GM23338 (cell line): ENCODE measurements at regions not wholly inside any gene's neighbourhood (a gene's known extent, or its start where the extent isn't known, plus 50 kb on each side); places are given as distances from the start of the nearest gene placed in this dataset.

ENCODE experiments used
- ATAC-seq: fragments of 200-7000 bp; cut with Tn5 transposase; 3 replicates; pipeline ENCODE4 v1.9.1; 2020
- DNase-seq: peaks from one replicate; pipeline ENCODE4 v3.0.0-alpha.2; 2015; ENCODE audit warnings: low spot score
- H2AFZ ChIP-seq: fragments of 200-600 bp; sonication (generic); 2 replicates; pipeline ENCODE4 v1.8.0; 2016; ENCODE audit warnings: antibody characterized with exemption, mild to moderate bottlenecking, moderate library complexity
- H3F3A ChIP-seq: fragments of 200-600 bp; sonication (generic); replicated peaks from 2 replicates; pipeline ENCODE4 v1.8.0; 2017; ENCODE audit warnings: antibody characterized with exemption, mixed run types, low read depth
- H3K27ac ChIP-seq: fragments of 200-600 bp; sonication (generic); 2 replicates; pipeline ENCODE4 v1.6.1; 2016; ENCODE audit warnings: low read depth
- H3K27me3 ChIP-seq: fragments of 200-600 bp; sonication (generic); 2 replicates; pipeline ENCODE4 v1.8.0; 2016; ENCODE audit warnings: mild to moderate bottlenecking, mixed run types, moderate library complexity; ENCODE audit not compliant: insufficient read depth
- H3K36me3 ChIP-seq: fragments of 200-600 bp; sonication (generic); 2 replicates; pipeline ENCODE4 v1.8.0; 2016; ENCODE audit warnings: mild to moderate bottlenecking; ENCODE audit not compliant: insufficient read depth
- H3K4me1 ChIP-seq: fragments of 200-600 bp; sonication (generic); 2 replicates; pipeline ENCODE4 v1.8.0; 2016; ENCODE audit warnings: mild to moderate bottlenecking, moderate library complexity; ENCODE audit not compliant: insufficient read depth
- H3K4me2 ChIP-seq: fragments of 200-600 bp; sonication (generic); 2 replicates; pipeline ENCODE4 v1.7.1; 2017; ENCODE audit warnings: mixed run types
- H3K4me3 ChIP-seq: fragments of 200-600 bp; sonication (generic); 2 replicates; pipeline ENCODE4 v1.6.1; 2016; ENCODE audit warnings: mixed run types
- H3K79me2 ChIP-seq: fragments of 200-600 bp; sonication (generic); replicated peaks from 2 replicates; pipeline ENCODE4 v1.8.0; 2017; ENCODE audit warnings: mild to moderate bottlenecking; ENCODE audit not compliant: insufficient read depth
- H3K9me2 ChIP-seq: fragments of 200-600 bp; sonication (generic); 2 replicates; pipeline ENCODE4 v1.8.0; 2017; ENCODE audit not compliant: insufficient read depth
- H4K20me1 ChIP-seq: fragments of 200-600 bp; sonication (generic); replicated peaks from 2 replicates; pipeline ENCODE4 v1.8.0; 2017; ENCODE audit warnings: mild to moderate bottlenecking; ENCODE audit not compliant: insufficient read depth
- H3K27ac Mint-ChIP-seq: 2 replicates; pipeline ENCODE4 v1.8.0; 2020; ENCODE audit warnings: inconsistent platforms, mild to moderate bottlenecking, moderate library complexity, mixed read lengths
- H3K27me3 Mint-ChIP-seq: 3 replicates; pipeline ENCODE4 v1.8.0; 2022; ENCODE audit warnings: low read depth, mild to moderate bottlenecking, moderate library complexity, mixed read lengths, inconsistent platforms; ENCODE audit not compliant: insufficient read depth, poor library complexity
- H3K36me3 Mint-ChIP-seq: 3 replicates; pipeline ENCODE4 v1.8.0; 2021; ENCODE audit warnings: low read depth, mild to moderate bottlenecking, inconsistent platforms, moderate library complexity, mixed read lengths
- H3K4me1 Mint-ChIP-seq: 3 replicates; pipeline ENCODE4 v1.8.0; 2020; ENCODE audit warnings: mild to moderate bottlenecking, inconsistent platforms, mixed read lengths
- H3K4me3 Mint-ChIP-seq: 3 replicates; pipeline ENCODE4 v1.8.0; 2021; ENCODE audit warnings: moderate library complexity, mild to moderate bottlenecking, inconsistent platforms, mixed read lengths
- H3K9me3 Mint-ChIP-seq: 3 replicates; pipeline ENCODE4 v1.8.0; 2020; ENCODE audit warnings: moderate library complexity, mild to moderate bottlenecking, inconsistent platforms, mixed read lengths
- CREB1 ChIP-seq: fragments of 250-450 bp; sonication (Bioruptor Pico); IDR thresholded peaks from 2 replicates; pipeline ENCODE4 v1.5.0; 2020; ENCODE audit warnings: low read depth, mild to moderate bottlenecking, moderate library complexity
- EZH2 ChIP-seq: fragments of 200-600 bp; sonication (generic); IDR thresholded peaks from one replicate; pipeline ENCODE4 v1.8.0; 2017; ENCODE audit warnings: antibody characterized with exemption, mild to moderate bottlenecking, low read depth; ENCODE audit not compliant: unreplicated experiment
- EZH2phosphoT487 ChIP-seq: fragments of 200-600 bp; sonication (generic); IDR thresholded peaks from one replicate; pipeline ENCODE4 v1.8.1; 2018; ENCODE audit warnings: antibody characterized with exemption; ENCODE audit not compliant: unreplicated experiment
- JUNB ChIP-seq: IDR thresholded peaks from one replicate; pipeline ENCODE4 v1.6.1; 2016; ENCODE audit warnings: antibody characterized with exemption; ENCODE audit not compliant: unreplicated experiment
- NANOG ChIP-seq: IDR thresholded peaks from 2 replicates; pipeline ENCODE4 v1.6.1; 2016; ENCODE audit warnings: antibody characterized with exemption, borderline replicate concordance
- POLR2AphosphoS5 ChIP-seq: IDR thresholded peaks from 2 replicates; pipeline ENCODE4 v1.6.1; 2016; ENCODE audit warnings: antibody characterized with exemption, low read depth
- STAT1 ChIP-seq: IDR thresholded peaks from one replicate; pipeline ENCODE4 v1.6.1; 2016; ENCODE audit warnings: antibody characterized with exemption; ENCODE audit not compliant: unreplicated experiment
- ZNF114 ChIP-seq: fragments of 250-450 bp; sonication (Bioruptor Pico); IDR thresholded peaks from 2 replicates; pipeline ENCODE4 v1.5.0; 2020; ENCODE audit warnings: mild to moderate bottlenecking, moderate library complexity
- ZNF331 ChIP-seq: fragments of 250-450 bp; sonication (Bioruptor Pico); IDR thresholded peaks from 2 replicates; pipeline ENCODE4 v1.5.0; 2020; ENCODE audit warnings: low read depth, mild to moderate bottlenecking, moderate library complexity
- TF ChIP-seq, protein P1 (sequence below): IDR thresholded peaks from one replicate; pipeline ENCODE4 v1.6.1; 2018; ENCODE audit warnings: antibody characterized with exemption; ENCODE audit not compliant: unreplicated experiment
- TF ChIP-seq, protein P2 (sequence below), 2 experiments: fragments of 200-600 bp in 1 of 2; sonication (generic) in 1 of 2; conservative IDR thresholded peaks; 2 replicates each; pipeline versions ENCODE4 v1.5.1 to v1.6.1; 2016 to 2017; ENCODE audit warnings: antibody characterized with exemption in 2 of 2, low read depth in 2 of 2, mild to moderate bottlenecking in 2 of 2, moderate library complexity in 1 of 2

DNA sequence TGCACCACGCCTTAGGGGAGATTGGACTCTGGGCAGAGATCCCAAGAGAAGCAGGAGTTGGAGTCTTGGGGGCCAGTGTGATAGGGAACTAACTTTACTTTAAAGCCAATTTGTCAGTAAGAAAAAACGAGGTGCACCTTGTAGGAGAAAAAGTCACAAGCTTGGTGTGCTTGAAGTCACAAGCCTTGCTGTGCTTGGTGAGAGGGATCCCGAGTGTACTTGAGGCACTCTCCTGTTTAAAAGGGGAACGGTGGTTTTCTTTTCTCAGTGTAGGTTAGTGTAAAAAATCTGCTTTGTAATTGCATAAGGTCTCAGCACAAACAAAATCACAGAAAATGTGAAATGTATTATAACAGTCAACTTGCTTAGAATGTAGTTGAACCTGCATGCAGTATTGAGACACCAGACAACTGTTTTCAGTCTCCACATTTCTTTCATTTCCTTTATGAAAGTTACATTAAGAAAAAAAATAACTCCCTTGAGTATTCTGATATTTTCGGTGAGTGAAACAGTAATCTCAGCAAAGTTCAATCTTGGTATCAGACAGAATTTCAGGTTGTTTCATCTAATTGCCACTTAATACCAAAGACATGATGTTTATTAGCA lies 111.1 kb upstream of the DUSP22 start:
- no peaks in the 10 kb centered on the region for H3K4me1 ChIP-seq
- no peaks in the 10 kb centered on the region for H3F3A ChIP-seq
- no peaks in the 10 kb centered on the region for H3K27me3 ChIP-seq
- H3K36me3 Mint-ChIP-seq: peaks cover 16% of the 10 kb centered on the region
- H4K20me1 ChIP-seq: no peaks in the 10 kb centered on the region
- H3K4me3 ChIP-seq: no peak overlapping the region
- H3K4me3 Mint-ChIP-seq: no peak overlapping the region
- H3K36me3 ChIP-seq: no peaks in the 10 kb centered on the region
- no peak overlapping the region for H3K27ac ChIP-seq
- H3K4me1 Mint-ChIP-seq: no peaks in the 10 kb centered on the region
- H3K27ac Mint-ChIP-seq: no peak overlapping the region
- peaks cover 6% of the 10 kb centered on the region for H3K27me3 Mint-ChIP-seq
- H3K4me2 ChIP-seq: no peak overlapping the region
- DNase-seq (no peak), ATAC-seq (no peak)
- 0 out of 2 replicates have a peak overlapping the region, but pooled peaks have one; percentile 23 for H2AFZ ChIP-seq
- H3K79me2 ChIP-seq: no peaks in the 10 kb centered on the region
- TF ChIP-seq, protein P1, sequence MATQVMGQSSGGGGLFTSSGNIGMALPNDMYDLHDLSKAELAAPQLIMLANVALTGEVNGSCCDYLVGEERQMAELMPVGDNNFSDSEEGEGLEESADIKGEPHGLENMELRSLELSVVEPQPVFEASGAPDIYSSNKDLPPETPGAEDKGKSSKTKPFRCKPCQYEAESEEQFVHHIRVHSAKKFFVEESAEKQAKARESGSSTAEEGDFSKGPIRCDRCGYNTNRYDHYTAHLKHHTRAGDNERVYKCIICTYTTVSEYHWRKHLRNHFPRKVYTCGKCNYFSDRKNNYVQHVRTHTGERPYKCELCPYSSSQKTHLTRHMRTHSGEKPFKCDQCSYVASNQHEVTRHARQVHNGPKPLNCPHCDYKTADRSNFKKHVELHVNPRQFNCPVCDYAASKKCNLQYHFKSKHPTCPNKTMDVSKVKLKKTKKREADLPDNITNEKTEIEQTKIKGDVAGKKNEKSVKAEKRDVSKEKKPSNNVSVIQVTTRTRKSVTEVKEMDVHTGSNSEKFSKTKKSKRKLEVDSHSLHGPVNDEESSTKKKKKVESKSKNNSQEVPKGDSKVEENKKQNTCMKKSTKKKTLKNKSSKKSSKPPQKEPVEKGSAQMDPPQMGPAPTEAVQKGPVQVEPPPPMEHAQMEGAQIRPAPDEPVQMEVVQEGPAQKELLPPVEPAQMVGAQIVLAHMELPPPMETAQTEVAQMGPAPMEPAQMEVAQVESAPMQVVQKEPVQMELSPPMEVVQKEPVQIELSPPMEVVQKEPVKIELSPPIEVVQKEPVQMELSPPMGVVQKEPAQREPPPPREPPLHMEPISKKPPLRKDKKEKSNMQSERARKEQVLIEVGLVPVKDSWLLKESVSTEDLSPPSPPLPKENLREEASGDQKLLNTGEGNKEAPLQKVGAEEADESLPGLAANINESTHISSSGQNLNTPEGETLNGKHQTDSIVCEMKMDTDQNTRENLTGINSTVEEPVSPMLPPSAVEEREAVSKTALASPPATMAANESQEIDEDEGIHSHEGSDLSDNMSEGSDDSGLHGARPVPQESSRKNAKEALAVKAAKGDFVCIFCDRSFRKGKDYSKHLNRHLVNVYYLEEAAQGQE: no peak
- no peak for TF ChIP-seq ZNF114 (CRISPR knock-in tag)
- no peak for TF ChIP-seq EZH2phosphoT487
- TF ChIP-seq POLR2AphosphoS5: no peak
- no peak for TF ChIP-seq CREB1 (CRISPR knock-in tag)
- no peak for TF ChIP-seq STAT1
- TF ChIP-seq ZNF331: no peak
- TF ChIP-seq JUNB: no peak
- TF ChIP-seq, protein P2, sequence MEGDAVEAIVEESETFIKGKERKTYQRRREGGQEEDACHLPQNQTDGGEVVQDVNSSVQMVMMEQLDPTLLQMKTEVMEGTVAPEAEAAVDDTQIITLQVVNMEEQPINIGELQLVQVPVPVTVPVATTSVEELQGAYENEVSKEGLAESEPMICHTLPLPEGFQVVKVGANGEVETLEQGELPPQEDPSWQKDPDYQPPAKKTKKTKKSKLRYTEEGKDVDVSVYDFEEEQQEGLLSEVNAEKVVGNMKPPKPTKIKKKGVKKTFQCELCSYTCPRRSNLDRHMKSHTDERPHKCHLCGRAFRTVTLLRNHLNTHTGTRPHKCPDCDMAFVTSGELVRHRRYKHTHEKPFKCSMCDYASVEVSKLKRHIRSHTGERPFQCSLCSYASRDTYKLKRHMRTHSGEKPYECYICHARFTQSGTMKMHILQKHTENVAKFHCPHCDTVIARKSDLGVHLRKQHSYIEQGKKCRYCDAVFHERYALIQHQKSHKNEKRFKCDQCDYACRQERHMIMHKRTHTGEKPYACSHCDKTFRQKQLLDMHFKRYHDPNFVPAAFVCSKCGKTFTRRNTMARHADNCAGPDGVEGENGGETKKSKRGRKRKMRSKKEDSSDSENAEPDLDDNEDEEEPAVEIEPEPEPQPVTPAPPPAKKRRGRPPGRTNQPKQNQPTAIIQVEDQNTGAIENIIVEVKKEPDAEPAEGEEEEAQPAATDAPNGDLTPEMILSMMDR (conservative IDR thresholded peaks at IDR 0.05; ENCODE audit: low read depth in 2 of 2): no peak
- TF ChIP-seq NANOG: no peak
- H3K9me2 ChIP-seq: no peaks in the 10 kb centered on the region
- peaks cover 38% of the 10 kb centered on the region for H3K9me3 Mint-ChIP-seq

DNA sequence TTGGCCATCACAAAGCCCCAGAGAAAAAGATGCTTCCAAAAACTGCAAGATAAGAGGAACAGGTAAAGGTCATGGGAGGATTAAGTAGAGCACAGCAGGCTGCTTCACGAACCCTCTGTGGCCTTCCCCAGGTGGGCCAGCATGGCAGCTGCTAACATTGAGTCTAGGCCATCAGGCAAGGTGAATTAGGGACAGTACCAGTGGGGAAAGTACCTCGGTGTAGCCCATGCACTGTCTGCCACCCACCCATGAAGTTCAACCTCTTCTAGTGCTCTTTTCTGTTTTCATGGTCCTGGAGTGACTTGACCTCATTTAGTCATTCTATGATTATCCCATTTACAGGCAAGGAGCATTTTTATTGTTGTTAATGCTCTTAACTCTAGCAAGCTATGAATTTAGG lies 108.6 kb upstream of the DUSP22 start:
- Mint-ChIP-seq H3K27me3 (no peaks in the 10 kb centered on the region), H3K9me3 (peaks cover 16% of the 10 kb centered on the region), H3K4me1 (no peaks in the 10 kb centered on the region), H3K4me3 (no peak overlapping the region), H3K36me3 (peaks cover 5% of the 10 kb centered on the region), H3K27ac (no peak overlapping the region)
- TF ChIP-seq EZH2: no peak
- Histone ChIP-seq H3K4me2 (no peak overlapping the region), H2AFZ (no peak overlapping the region), H4K20me1 (no peaks in the 10 kb centered on the region), H3K4me1 (no peaks in the 10 kb centered on the region), H3K36me3 (no peaks in the 10 kb centered on the region), H3K4me3 (no peak overlapping the region), H3K27ac (no peak overlapping the region), H3F3A (no peaks in the 10 kb centered on the region), H3K9me2 (no peaks in the 10 kb centered on the region), H3K27me3 (no peaks in the 10 kb centered on the region), H3K79me2 (no peaks in the 10 kb centered on the region)
- no peak for DNase-seq
- ATAC-seq: no peak
